K562 (cell line): ENCODE measurements at regions not wholly inside any gene's neighbourhood (a gene's known extent, or its start where the extent isn't known, plus 50 kb on each side); places are given as distances from the start of the nearest gene placed in this dataset.

Experiments used
- ATAC-seq: fragments of 200-7000 bp; cut with Tn5 transposase; 3 replicates; pipeline ENCODE4 v1.9.1; 2020; ENCODE audit warnings: moderate library complexity
- BruUV-seq: library from RNA; stranded (reverse); fragments of 400-500 nt; replicated peaks from 2 replicates; lab custom pipeline; 2021; lab: Mats Ljungman, UMichigan
- CTCF ChIA-PET: fragments of 300-600 bp; formaldehyde crosslinking; extraction: SDS; loops from one replicate; lab custom pipeline; 2021; ENCODE audit warnings: low intra/inter-chr PET ratio; lab: Yijun Ruan, JAX
- POLR2A ChIA-PET: fragments of 300-600, 350-650 bp; sonication (Branson Sonifier 250); formaldehyde crosslinking; extraction: SDS; loops from one replicate; lab custom pipeline; 2021; ENCODE audit warnings: antibody characterized with exemption, inconsistent platforms; lab: Yijun Ruan, JAX
- DNase-seq, 4 experiments: peaks; one replicate each; pipeline versions ENCODE4 v3.0.0 to v3.0.0-alpha.2; 2011 to 2018; ENCODE audit warnings: low spot score in 3 of 4, mixed read lengths in 3 of 4; ENCODE audit errors: extremely low read depth in 1 of 4
- FAIRE-seq: peaks from 2 replicates; lab custom pipeline; 2011; peaks lifted over from hg19 to GRCh38; lab: Jason Lieb, UNC
- H2AFZ ChIP-seq: 2 replicates; pipeline ENCODE4 v1.6.0; 2011; ENCODE audit warnings: low read depth, low read length, control low read depth, inconsistent platforms
- H3K27ac ChIP-seq: fragments of 200-600 bp; 3 replicates; pipeline ENCODE4 v1.8.0; 2011; ENCODE audit warnings: low read depth, mild to moderate bottlenecking, control low read depth, inconsistent platforms, low read length, moderate library complexity, mixed read lengths; ENCODE audit errors: extremely low read depth
- H3K27me3 ChIP-seq, 2 experiments: fragments of 300-600 bp in 1 of 2; 2 replicates in 1 of 2; 3 replicates in 1 of 2; pipeline versions ENCODE4 v1.6.0 to v1.8.0; 2011; ENCODE audit warnings: inconsistent platforms in 2 of 2, low read length in 2 of 2, mild to moderate bottlenecking in 1 of 2, mixed read lengths in 1 of 2, moderate library complexity in 1 of 2; ENCODE audit not compliant: control insufficient read depth in 2 of 2, insufficient read depth in 2 of 2
- H3K36me3 ChIP-seq: fragments of 300-600 bp; 3 replicates; pipeline ENCODE4 v1.8.0; 2011; ENCODE audit warnings: mild to moderate bottlenecking, low read length, inconsistent platforms; ENCODE audit not compliant: control insufficient read depth, insufficient read depth
- H3K4me1 ChIP-seq, 2 experiments: fragments of 200-600 bp in 1 of 2; replicated peaks in 1 of 2; 2 replicates in 1 of 2; 3 replicates in 1 of 2; pipeline versions ENCODE4 v1.5.1 to v1.8.0; 2011; ENCODE audit warnings: inconsistent platforms in 2 of 2, low read length in 2 of 2, mild to moderate bottlenecking in 1 of 2, mixed read lengths in 1 of 2, moderate library complexity in 1 of 2; ENCODE audit not compliant: control insufficient read depth in 2 of 2, insufficient read depth in 2 of 2
- H3K4me2 ChIP-seq: 2 replicates; pipeline ENCODE4 v1.6.1; 2011; ENCODE audit warnings: low read length, control low read depth, inconsistent platforms, mixed read lengths; ENCODE audit not compliant: insufficient read depth
- H3K4me3 ChIP-seq: fragments of 200-600 bp; sonication (generic), shearing (Covaris generic); 2 replicates; pipeline ENCODE4 v1.5.1; 2016; ENCODE audit warnings: control low read depth, inconsistent platforms
- H3K79me2 ChIP-seq: fragments of 200-600 bp; 3 replicates; pipeline ENCODE4 v1.8.0; 2011; ENCODE audit warnings: low read length, inconsistent platforms; ENCODE audit not compliant: control insufficient read depth, insufficient read depth
- H3K9ac ChIP-seq, 2 experiments: 2 replicates each; pipeline versions ENCODE4 v1.6.0 to v1.6.1; 2011; ENCODE audit warnings: low read depth in 2 of 2, low read length in 2 of 2, control low read depth in 1 of 2, inconsistent platforms in 1 of 2, mild to moderate bottlenecking in 1 of 2, mixed read lengths in 1 of 2; ENCODE audit not compliant: insufficient read depth in 1 of 2
- H3K9me1 ChIP-seq: one replicate; pipeline ENCODE4 v1.6.0; 2011; ENCODE audit warnings: inconsistent platforms, mild to moderate bottlenecking, low read length, moderate library complexity; ENCODE audit not compliant: control insufficient read depth, insufficient read depth
- H3K9me3 ChIP-seq: replicated peaks from 2 replicates; pipeline ENCODE4 v1.5.1; 2011; ENCODE audit warnings: low read depth, low read length, inconsistent platforms; ENCODE audit not compliant: control insufficient read depth, insufficient read depth
- H4K20me1 ChIP-seq: replicated peaks from 2 replicates; pipeline ENCODE4 v1.6.1; 2011; ENCODE audit warnings: low read length, inconsistent platforms, mixed read lengths; ENCODE audit not compliant: control insufficient read depth, insufficient read depth
- ADNP ChIP-seq: fragments of 200-800 bp; sonication (Bioruptor generic); IDR thresholded peaks from 2 replicates; pipeline ENCODE4 v1.6.1; 2016; ENCODE audit warnings: missing genetic modification characterization, missing compliant biosample characterization
- BCOR ChIP-seq: fragments of 450-650 bp; IDR thresholded peaks from 2 replicates; pipeline ENCODE4 v1.6.1; 2016
- ERF ChIP-seq: fragments of 450-650 bp; formaldehyde crosslinking; IDR thresholded peaks from 2 replicates; pipeline ENCODE4 v1.4.0; 2020; ENCODE audit warnings: mild to moderate bottlenecking, mixed read lengths
- FOXA3 ChIP-seq, 2 experiments: fragments of 450-650 bp in 1 of 2; sonication (generic) in 1 of 2; formaldehyde crosslinking; IDR thresholded peaks in 1 of 2; conservative IDR thresholded peaks in 1 of 2; 2 replicates each; pipeline versions ENCODE4 v1.4.0 to v1.8.0; 2020 to 2022; ENCODE audit warnings: mild to moderate bottlenecking in 2 of 2, missing genetic modification reagents in 1 of 2
- HDAC8 ChIP-seq: fragments of 450-650 bp; IDR thresholded peaks from 2 replicates; pipeline ENCODE4 v1.6.1; 2016; ENCODE audit warnings: mild to moderate bottlenecking, missing genetic modification characterization, moderate library complexity, missing compliant biosample characterization
- HMBOX1 ChIP-seq: sonication (generic); IDR thresholded peaks from 2 replicates; pipeline ENCODE4 v1.6.1; 2016
- KDM1A ChIP-seq, 2 experiments: fragments of 450-650 bp; IDR thresholded peaks; 2 replicates each; pipeline ENCODE4 v1.6.1; 2016; ENCODE audit warnings: mild to moderate bottlenecking in 2 of 2
- PREB ChIP-seq: sonication (generic); formaldehyde crosslinking; IDR thresholded peaks from 2 replicates; pipeline ENCODE4 v1.8.1; 2023; ENCODE audit warnings: mild to moderate bottlenecking, missing genetic modification reagents
- RBM25 ChIP-seq: fragments of 200-400 bp; formaldehyde crosslinking; IDR thresholded peaks from 2 replicates; pipeline ENCODE4 v1.6.1; 2018; ENCODE audit warnings: low read length, low read depth, moderate library complexity; ENCODE audit not compliant: severe bottlenecking
- TEAD2 ChIP-seq: fragments of 450-650 bp; IDR thresholded peaks from 2 replicates; pipeline ENCODE4 v1.6.1; 2016; ENCODE audit warnings: missing genetic modification characterization, control low read depth, missing compliant biosample characterization
- ZFP36 ChIP-seq: fragments of 150-350 bp; IDR thresholded peaks from 2 replicates; pipeline ENCODE4 v1.6.1; 2018; ENCODE audit warnings: low read length, low read depth; ENCODE audit not compliant: partially characterized antibody
- ZNF174 ChIP-seq: fragments of 250-450 bp; sonication (Bioruptor Pico); IDR thresholded peaks from 2 replicates; pipeline ENCODE4 v1.4.0; 2020; ENCODE audit warnings: mild to moderate bottlenecking
- WGBS: fragments of 100-300 bp; shearing (Covaris generic); methylation state at CpG from one replicate; pipeline ENCODE4 v1.1.6; 2016; ENCODE audit warnings: low coverage, mixed read lengths; ENCODE audit not compliant: insufficient coverage; ENCODE audit errors: missing lambda C conversion rate; 5-methylcytosine and 5-hydroxymethylcytosine counted together
- in situ Hi-C: fragments of 300-500 bp; cut with MboI; formaldehyde crosslinking; loops from 4 replicates; pipeline ENCODE4 v1.15.0; 2018; ENCODE audit warnings: inconsistent platforms, mixed read lengths
- intact Hi-C: fragments of 100-400 bp; cut with micrococcal nuclease; formaldehyde crosslinking; loops from 2 replicates; pipeline ENCODE4 v1.14.2; 2022

GRCh38 chr12:113659015-113659414 is 187.3 kb upstream of the LHX5 start:
- ChIA-PET CTCF (no interaction called here), POLR2A (no interaction called here)
- Histone ChIP-seq H4K20me1 (no peaks in the 10 kb centered on the region), H3K4me3 (no peak overlapping the region), H3K4me1 (peaks cover 12% of the 10 kb centered on the region in 2 experiments; a peak in 4 of 5 replicates), H2AFZ (no peak overlapping the region), H3K79me2 (no peaks in the 10 kb centered on the region), H3K27ac (no peak overlapping the region), H3K27me3 (no peaks in the 10 kb centered on the region), H3K9me1 (no peaks in the 10 kb centered on the region), H3K9ac (no peak overlapping the region), H3K9me3 (peaks cover 10% of the 10 kb centered on the region), H3K36me3 (no peaks in the 10 kb centered on the region), H3K4me2 (no peak overlapping the region)
- 57% methylated on average over 6 of the region's 6 CpGs for WGBS
- in situ Hi-C loops (no loop called here), intact Hi-C loops (no loop called here)
- FAIRE-seq, result no peak
- BruUV-seq, result no TSS peak
- ATAC-seq, result no peak
- TF ChIP-seq KDM1A (IDR thresholded peaks at IDR 0.05) (peak; percentile 26 to 46; a peak in 1 of 4 replicates), FOXA3 (CRISPR knock-in tag; conservative IDR thresholded peaks at IDR 0.05 in 1 of 2, IDR thresholded peaks at IDR 0.05 in 1 of 2) (no peak), HMBOX1 (no peak), ADNP (tag) (peak; percentile 34; the same call in 1 of the 2 replicates), ZFP36 (peak; percentile 46), BCOR (peak; percentile 65), PREB (CRISPR knock-in tag) (no peak), HDAC8 (no peak), ERF (CRISPR knock-in tag) (no peak), ZNF174 (CRISPR knock-in tag) (no peak), TEAD2 (no peak), RBM25 (peak; percentile 82)
- no peak for DNase-seq
